ENCODE measurements at regions not wholly inside any gene's neighbourhood (a gene's known extent, or its start where the extent isn't known, plus 50 kb on each side); places are given as distances from the start of the nearest gene placed in this dataset.

GRCh38 chr10:128850647-128851046, 616.4 kb upstream of the MGMT start:
- TF ChIP-seq POLR2A (IDR thresholded peaks at IDR 0.05): no peak
- TF ChIP-seq, protein P1, sequence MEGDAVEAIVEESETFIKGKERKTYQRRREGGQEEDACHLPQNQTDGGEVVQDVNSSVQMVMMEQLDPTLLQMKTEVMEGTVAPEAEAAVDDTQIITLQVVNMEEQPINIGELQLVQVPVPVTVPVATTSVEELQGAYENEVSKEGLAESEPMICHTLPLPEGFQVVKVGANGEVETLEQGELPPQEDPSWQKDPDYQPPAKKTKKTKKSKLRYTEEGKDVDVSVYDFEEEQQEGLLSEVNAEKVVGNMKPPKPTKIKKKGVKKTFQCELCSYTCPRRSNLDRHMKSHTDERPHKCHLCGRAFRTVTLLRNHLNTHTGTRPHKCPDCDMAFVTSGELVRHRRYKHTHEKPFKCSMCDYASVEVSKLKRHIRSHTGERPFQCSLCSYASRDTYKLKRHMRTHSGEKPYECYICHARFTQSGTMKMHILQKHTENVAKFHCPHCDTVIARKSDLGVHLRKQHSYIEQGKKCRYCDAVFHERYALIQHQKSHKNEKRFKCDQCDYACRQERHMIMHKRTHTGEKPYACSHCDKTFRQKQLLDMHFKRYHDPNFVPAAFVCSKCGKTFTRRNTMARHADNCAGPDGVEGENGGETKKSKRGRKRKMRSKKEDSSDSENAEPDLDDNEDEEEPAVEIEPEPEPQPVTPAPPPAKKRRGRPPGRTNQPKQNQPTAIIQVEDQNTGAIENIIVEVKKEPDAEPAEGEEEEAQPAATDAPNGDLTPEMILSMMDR (IDR thresholded peaks at IDR 0.05): no peak

All from uterus (tissue), 2 donors.